HG03097 (cell line): ENCODE measurements at regions not wholly inside any gene's neighbourhood (a gene's known extent, or its start where the extent isn't known, plus 50 kb on each side); places are given as distances from the start of the nearest gene placed in this dataset.

Source experiments
- ATAC-seq: cut with Tn5 transposase; IDR thresholded peaks from one replicate; pipeline ENCODE4 v1.9.1; 2021; ENCODE audit not compliant: unreplicated experiment, low FRiP score

GRCh38 chr3:56985878-56986277, 74.6 kb upstream of the SPATA12 start:
- no peak for ATAC-seq

DNA sequence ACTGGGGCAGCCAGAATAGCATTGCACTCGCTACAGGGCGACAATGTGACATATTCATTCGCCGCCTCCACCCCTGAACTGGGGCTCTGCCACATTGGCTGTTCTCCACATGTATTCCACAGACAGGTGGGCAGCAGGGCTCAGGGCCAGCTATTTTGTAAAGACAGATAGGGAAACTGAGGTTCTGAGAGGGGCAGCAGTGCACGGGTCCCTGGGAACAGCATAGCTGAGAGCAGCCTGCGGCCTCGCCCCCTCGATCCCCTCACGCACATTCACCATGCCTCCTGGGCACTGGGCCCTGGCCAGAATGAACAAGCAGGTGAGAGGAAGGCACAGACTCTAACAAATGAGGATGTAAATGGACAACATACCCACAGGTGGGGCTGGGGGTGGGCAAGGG, 75.0 kb upstream of the SPATA12 start:
- ATAC-seq, result no peak

- ATAC-seq, result no peak
Measured at GRCh38 chr3:56983427-56983826, 77.0 kb upstream of the SPATA12 start.

- no peak for ATAC-seq
Measured at GRCh38 chr3:56981445-56982230, 78.8 kb upstream of the SPATA12 start.

DNA sequence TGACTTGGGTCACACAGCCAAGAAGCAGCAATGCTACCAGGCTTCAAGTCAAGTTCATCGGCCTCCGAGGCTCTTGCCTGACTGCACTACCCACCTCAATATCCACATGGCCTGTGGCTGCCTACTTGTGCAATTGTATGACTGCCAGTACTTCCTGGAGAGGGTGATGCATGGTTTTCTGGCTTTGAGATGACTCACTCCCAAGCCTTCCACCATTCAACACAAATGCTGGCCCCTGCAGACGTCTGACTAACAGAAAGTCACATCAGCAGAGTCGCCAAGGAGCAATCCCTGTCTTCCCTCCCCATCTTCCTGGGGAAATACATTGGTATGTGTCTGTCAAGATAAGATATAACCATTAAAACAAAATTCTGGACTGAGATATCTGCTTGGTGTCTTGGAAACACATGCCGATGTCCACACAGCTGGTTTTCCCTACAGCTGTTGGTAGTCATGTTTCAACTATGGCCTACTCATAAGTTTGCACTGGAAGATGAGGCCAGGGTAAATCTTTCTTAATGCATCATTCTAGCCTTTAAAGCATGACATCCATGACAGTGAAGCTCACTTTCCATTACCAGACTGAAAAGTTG, 79.6 kb upstream of the SPATA12 start:
- no peak for ATAC-seq

DNA sequence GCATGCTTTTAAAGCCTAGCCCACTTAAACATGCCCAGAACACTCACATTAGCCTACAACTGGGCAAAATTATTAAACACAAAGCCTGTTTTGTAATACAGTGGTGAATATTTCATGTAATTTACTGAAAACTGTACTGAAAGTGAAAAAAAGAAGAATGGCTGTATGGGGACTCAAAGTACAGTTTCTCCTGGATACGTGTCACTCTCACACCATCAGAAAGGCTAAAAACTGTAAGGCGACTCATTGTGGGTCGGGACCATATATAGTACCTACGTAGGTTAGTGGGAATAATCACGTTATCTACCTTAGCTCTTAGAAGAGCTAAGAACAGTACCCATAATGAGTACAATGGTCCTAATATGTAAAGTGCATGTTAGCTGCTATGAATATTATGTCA, 80.2 kb upstream of the SPATA12 start:
- ATAC-seq, result no peak

GRCh38 chr3:56979791-56980190, 80.7 kb upstream of the SPATA12 start:
- no peak for ATAC-seq

DNA sequence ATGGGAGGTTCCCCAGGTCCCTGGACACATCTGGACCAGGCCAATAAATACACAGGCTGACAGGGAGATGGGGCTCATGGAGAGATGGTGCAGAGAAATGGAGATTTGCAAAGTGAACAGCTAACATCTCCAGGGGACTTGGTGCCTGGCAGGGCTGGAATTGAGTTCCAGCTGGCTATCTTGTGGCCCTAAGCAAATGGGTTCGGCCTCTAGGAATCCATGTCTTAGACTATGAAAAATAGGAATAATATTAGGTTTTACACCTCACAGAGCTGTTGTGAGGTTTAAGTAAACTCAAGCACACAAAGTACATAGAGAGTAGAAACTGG, 82.9 kb upstream of the SPATA12 start:
- ATAC-seq, result no peak

GRCh38 chr3:56976651-56977560, 83.6 kb upstream of the SPATA12 start:
- ATAC-seq, result no peak

DNA sequence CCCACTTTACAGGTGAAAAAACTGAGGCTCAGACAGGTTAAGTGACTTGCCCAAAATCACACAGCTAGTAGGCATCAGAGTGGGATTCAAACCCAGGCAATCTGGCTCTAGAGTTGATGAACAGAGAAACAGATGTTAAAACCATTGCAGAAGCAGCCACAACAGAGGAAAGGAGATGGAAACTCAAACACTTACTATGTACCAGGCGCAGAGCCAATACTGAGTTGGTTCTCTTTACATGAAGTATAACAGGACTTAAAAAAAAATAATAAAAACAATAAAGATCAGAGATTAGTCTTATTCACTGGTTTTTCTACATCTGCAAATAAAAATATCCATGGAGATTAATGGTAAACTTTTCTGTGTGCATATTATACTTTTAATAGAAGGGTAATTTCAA, 84.9 kb upstream of the SPATA12 start:
- ATAC-seq, result no peak

- ATAC-seq, result no peak
Measured at GRCh38 chr3:56974247-56974930, 86.1 kb upstream of the SPATA12 start.

GRCh38 chr3:56971816-56972215, 88.6 kb upstream of the SPATA12 start:
- ATAC-seq, result no peak

DNA sequence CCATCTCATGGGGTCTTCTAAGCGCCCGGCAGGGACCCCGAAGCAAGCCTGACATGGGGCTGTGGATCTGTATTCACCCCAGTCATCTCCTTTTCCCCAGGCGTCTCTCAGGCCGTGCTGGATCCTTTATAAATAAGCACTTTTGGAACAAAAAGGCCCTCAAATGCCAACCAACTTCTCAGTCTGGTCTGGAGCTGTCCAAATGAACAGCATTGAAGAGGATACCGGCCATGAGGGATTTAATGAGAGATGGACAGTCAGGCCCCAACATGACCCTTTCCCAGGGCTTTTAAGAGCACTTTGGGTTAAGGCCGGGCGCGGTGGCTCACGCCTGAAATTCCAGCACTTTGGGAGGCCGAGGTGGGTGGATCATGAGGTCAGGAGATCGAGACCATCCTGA, 89.2 kb upstream of the SPATA12 start:
- no peak for ATAC-seq

GRCh38 chr3:56970461-56970879, 90.0 kb upstream of the SPATA12 start:
- ATAC-seq, result no peak

DNA sequence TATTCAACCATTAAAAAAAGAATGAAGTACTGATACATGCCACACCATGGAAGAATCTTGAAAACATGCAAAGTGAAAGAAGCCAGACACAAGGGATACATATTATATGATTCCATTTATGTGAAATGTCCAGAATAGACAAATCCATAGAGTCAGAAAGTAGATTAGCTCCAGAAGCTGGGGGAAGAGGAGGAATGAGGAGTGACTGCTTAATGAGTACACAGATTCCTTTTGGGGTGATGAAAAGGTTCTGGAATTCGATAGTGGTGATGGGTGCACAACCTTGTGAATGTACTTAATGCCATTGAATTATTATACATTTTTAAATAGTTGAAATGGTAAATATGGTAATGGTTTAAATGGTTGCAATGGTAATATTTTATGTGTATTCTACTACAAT, 90.6 kb upstream of the SPATA12 start:
- no peak for ATAC-seq

DNA sequence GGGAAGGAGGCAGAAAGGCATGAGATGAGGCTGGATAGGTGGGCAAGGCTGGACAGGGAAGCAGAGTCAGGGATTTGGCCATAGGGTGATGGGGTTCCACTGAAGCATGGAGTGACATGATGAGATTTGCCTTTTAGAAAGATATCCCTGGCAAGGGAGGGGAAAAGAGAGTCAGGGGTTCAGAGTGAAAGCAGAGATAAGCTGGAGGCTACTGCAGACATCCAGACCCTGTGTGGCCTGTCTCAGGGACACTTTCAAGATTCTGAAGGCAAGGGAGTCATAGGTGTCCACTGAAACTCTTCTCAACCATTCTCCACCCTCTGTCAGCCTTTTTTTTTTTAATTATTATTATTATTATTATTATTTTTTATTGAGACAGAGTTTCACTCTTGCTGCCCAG, 94.0 kb upstream of the SPATA12 start:
- no peak for ATAC-seq

- ATAC-seq, result no peak
Measured at GRCh38 chr3:56966104-56966503, 94.4 kb upstream of the SPATA12 start.

- no peak for ATAC-seq
Measured at GRCh38 chr3:56962922-56963321, 97.5 kb upstream of the SPATA12 start.

- ATAC-seq, result no peak
Measured at GRCh38 chr3:56962206-56962605, 98.3 kb upstream of the SPATA12 start.

DNA sequence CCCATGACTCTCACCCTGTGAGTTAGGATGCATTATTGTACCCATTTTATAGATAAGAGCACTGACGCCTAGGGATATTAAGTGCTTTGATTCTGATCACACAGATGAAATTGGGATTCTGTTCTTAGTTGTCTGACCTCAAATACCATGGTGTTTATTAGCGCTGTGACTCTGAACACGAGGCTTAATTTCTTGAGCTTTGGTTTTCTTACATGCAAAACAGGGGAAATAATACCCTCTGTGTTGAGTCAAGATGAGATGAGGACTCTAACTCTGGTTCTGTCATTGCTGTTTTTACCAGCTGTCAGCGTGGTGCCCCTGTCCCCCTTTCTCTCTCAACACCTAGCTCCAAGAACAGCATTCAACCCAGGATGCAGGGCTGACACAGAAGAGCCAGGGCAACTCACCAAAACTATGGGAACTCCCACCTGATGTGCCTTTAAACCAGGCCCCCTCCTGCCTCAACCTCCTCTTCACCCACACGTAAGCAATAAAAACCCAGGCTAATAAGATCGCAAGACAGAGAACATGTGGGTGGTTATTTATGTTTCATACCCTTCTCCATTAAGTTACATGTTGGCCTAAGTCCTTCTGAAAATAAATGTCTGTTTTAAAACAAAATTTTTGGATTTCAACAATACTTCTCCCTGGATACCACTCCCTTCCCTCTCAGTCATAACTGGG, 100.1 kb upstream of the SPATA12 start:
- ATAC-seq, result no peak
